GM21381 (cell line): ENCODE measurements at regions not wholly inside any gene's neighbourhood (a gene's known extent, or its start where the extent isn't known, plus 50 kb on each side); places are given as distances from the start of the nearest gene placed in this dataset.

Experiments
- ATAC-seq: cut with Tn5 transposase; IDR thresholded peaks from one replicate; pipeline ENCODE4 v1.9.1; 2021; ENCODE audit warnings: mild to moderate bottlenecking, moderate library complexity; ENCODE audit not compliant: unreplicated experiment

GRCh38 chr3:72153477-72154314 is 368.7 kb upstream of the PROK2 start:
- no peak for ATAC-seq

GRCh38 chr3:72152551-72153476 is 367.9 kb upstream of the PROK2 start:
- ATAC-seq = no peak

- ATAC-seq = no peak
Measured at GRCh38 chr3:72151465-72152238, 366.7 kb upstream of the PROK2 start.

- ATAC-seq = no peak
Measured at GRCh38 chr3:72150634-72151412, 365.9 kb upstream of the PROK2 start.

DNA sequence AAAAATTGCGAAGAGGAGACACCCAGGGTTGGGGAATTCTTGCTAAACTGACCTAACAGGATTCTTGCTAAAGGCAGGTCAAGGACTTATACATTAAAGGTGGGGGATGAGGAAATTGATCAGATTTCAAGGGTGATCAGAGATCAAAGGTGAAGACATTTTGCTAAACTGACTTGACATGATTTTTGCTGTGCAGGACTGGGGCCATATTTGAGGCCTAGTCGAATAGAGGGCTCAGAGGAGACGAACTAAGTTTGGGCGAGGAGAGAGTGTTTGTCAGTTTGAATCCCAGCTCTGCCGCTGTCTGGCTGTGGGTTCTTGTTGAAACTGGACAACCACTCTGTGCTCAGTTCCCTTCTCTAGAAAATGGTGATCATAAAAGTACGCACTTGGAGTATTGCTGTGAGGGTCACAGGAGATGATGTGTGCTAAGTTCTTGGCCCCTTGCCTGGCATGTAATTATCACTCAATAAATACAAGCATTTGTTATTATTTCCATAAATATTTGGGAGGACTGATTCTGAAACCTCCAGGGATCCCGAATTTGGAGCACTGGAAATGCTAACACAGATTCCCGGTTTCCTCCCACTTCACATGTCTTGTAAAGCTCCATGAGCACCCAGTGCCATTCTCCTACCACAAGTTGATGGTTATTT is 364.8 kb upstream of the PROK2 start:
- no peak for ATAC-seq

- no peak for ATAC-seq
Measured at GRCh38 chr3:72147600-72147999, 362.7 kb upstream of the PROK2 start.

DNA sequence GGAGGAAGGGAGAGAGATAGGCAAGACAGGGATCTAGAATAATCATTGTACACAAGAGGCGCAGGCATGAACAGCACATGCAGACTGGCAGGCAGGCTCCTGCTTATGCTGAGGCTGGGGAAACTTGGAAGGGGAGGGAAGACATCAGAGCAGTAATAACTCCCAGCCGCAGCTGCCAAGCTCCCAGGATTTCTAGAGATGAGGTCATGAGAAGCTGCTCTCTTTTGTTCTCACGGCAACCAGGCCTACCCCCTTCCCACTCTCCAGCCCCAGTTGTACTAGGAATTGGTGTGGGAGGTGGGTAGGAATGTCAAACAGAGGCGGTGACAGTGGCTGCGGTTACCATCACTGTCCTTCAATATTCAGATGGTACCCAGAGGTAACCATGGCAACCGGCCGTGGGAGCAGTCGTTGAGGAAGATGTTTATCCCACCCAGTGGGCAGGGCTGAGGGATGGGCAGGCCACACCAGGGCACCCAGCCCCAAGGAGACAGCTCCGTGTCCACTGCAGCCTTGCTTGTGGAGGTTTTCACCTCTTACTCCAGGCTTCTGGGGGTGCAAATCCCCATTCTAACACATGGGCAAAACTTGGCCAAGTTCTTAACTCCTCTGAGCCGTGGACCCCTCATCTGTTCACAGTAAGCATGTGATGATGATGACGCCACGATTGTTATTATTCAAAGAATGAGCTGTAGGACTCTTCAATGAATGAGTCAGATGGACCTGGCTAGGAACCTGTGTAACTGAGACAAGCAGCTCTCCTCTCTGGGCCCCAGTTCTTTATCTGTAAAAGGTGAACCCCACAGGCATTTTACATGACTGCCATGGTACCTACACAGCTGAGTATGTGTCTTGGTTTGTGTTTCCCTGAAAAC is 360.8 kb upstream of the PROK2 start:
- ATAC-seq = no peak

DNA sequence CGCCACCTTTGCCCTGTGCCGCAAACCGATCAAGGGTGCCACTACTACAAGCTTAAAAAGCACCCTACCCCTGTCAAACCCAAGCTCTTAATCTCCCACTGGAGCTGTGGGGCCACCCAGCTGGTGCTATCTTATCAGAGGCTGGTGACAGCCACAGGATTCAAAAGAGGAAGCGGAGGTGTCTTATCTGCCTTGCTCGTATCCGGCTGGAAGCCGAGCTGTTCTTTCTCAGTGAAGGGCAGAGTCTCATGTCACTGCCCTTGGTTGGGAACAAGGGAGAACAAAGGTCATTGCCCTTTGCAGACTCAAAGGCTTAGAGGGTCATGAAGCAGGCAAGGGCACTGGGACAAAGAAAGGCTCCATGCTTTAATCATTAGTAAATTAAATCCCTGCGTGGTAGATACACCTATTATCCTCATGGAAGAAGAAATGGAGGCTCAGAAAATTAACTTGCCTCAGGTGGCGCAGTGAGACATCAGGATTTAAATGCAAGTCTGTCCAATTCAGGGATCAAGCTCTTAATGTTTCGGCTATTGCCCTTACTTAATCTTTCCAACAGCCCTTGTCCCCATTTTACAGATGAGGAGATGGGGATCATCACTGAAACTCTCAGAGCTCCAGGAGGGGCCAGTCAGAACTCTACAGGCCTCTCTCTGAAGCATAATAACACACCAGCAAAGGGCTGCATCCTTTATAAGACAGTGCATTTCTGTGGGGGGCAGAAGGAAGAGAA is 360.0 kb upstream of the PROK2 start:
- peak; percentile 82 for ATAC-seq

- ATAC-seq = no peak
Measured at GRCh38 chr3:72143966-72144717, 359.2 kb upstream of the PROK2 start.

GRCh38 chr3:72143322-72143721 is 358.4 kb upstream of the PROK2 start:
- ATAC-seq = no peak

GRCh38 chr3:72142028-72142427 is 357.1 kb upstream of the PROK2 start:
- ATAC-seq = no peak

GRCh38 chr3:72141264-72141663 is 356.3 kb upstream of the PROK2 start:
- ATAC-seq = no peak

DNA sequence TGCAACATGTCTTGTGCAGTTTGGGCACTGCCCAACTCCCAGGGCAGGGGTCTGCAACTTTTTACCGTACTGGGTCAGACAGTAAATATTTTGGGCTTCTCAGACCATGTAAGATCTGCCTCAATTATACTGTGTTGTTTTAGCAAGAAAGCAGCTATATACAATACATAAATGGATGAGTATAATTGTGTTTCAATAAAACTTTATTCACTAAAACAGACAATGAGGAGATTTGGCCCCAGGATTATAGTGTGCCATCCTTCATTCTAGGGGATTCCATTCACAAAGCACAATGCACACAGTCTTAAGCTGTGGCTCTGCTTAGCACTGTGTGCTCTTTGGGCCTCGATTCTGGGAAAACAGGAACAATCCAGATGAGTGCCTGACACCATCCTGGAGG is 354.4 kb upstream of the PROK2 start:
- ATAC-seq = no peak

GRCh38 chr3:72137865-72138861 is 353.2 kb upstream of the PROK2 start:
- ATAC-seq = no peak

- ATAC-seq = no peak
Measured at GRCh38 chr3:72135636-72136035, 350.7 kb upstream of the PROK2 start.

- ATAC-seq = no peak
Measured at GRCh38 chr3:72134989-72135451, 350.1 kb upstream of the PROK2 start.
